Urothelium cell line (cell line): ENCODE measurements at regions not wholly inside any gene's neighbourhood (a gene's known extent, or its start where the extent isn't known, plus 50 kb on each side); places are given as distances from the start of the nearest gene placed in this dataset.
"Not testable (repeated sequence)": the region's sequence is repeated elsewhere in the genome, so short reads cannot be mapped to it uniquely, and the experiment has no call there.

ENCODE experiments used
- DNase-seq: peaks from one replicate; pipeline ENCODE4 v3.0.0; 2011; ENCODE audit warnings: low spot score, mixed read lengths
- FAIRE-seq: peaks from 2 replicates; lab custom pipeline; 2011; peaks lifted over from hg19 to GRCh38; lab: Jason Lieb, UNC

GRCh38 chr13:78160793-78161192 is 242.2 kb upstream of the EDNRB start:
- FAIRE-seq = no peak
- peak; percentile 32 for DNase-seq

- no peak for DNase-seq
- no peak for FAIRE-seq
Measured at GRCh38 chr13:78152415-78152814, 233.8 kb upstream of the EDNRB start.

GRCh38 chr13:78147905-78148304 is 229.3 kb upstream of the EDNRB start:
- FAIRE-seq (no peak), DNase-seq (peak; percentile 17)

- FAIRE-seq (no peak), DNase-seq (no peak)
Measured at GRCh38 chr13:78145276-78145675, 226.6 kb upstream of the EDNRB start.

GRCh38 chr13:78139765-78140164 is 221.1 kb upstream of the EDNRB start:
- FAIRE-seq = no peak
- DNase-seq = no peak

- no peak for FAIRE-seq
- no peak for DNase-seq
Measured at GRCh38 chr13:78138756-78139155, 220.1 kb upstream of the EDNRB start.

GRCh38 chr13:78137404-78138142 is 218.9 kb upstream of the EDNRB start:
- DNase-seq (peak; percentile 32), FAIRE-seq (no peak)

GRCh38 chr13:78136966-78137365 is 218.3 kb upstream of the EDNRB start:
- DNase-seq = no peak

GRCh38 chr13:78133511-78133910 is 214.9 kb upstream of the EDNRB start:
- DNase-seq (no peak), FAIRE-seq (no peak)

More at GRCh38 chr13:78136966-78137365, 218.3 kb upstream of the EDNRB start:
- FAIRE-seq = no peak

- DNase-seq = no peak
Measured at GRCh38 chr13:78131811-78132210, 213.2 kb upstream of the EDNRB start.

GRCh38 chr13:78131346-78131745 is 212.7 kb upstream of the EDNRB start:
- FAIRE-seq = no peak

More at GRCh38 chr13:78131811-78132210, 213.2 kb upstream of the EDNRB start:
- no peak for FAIRE-seq

GRCh38 chr13:78129823-78130222 is 211.2 kb upstream of the EDNRB start:
- FAIRE-seq (no peak), DNase-seq (no peak)

More at GRCh38 chr13:78131346-78131745, 212.7 kb upstream of the EDNRB start:
- no peak for DNase-seq

GRCh38 chr13:78129359-78129758 is 210.7 kb upstream of the EDNRB start:
- no peak for DNase-seq
- no peak for FAIRE-seq

GRCh38 chr13:78121459-78122348 is 203.1 kb upstream of the EDNRB start:
- FAIRE-seq = no peak
- peak; percentile 19 for DNase-seq

GRCh38 chr13:78121001-78121400 is 202.4 kb upstream of the EDNRB start:
- no peak for FAIRE-seq

GRCh38 chr13:78120144-78120543 is 201.5 kb upstream of the EDNRB start:
- not testable (repeated sequence) for FAIRE-seq, DNase-seq

More at GRCh38 chr13:78121001-78121400, 202.4 kb upstream of the EDNRB start:
- no peak for DNase-seq

- not testable (repeated sequence) for FAIRE-seq, DNase-seq
Measured at GRCh38 chr13:78117070-78117469, 198.4 kb upstream of the EDNRB start.

- FAIRE-seq (no peak), DNase-seq (no peak)
Measured at GRCh38 chr13:78105656-78106055, 187.0 kb upstream of the EDNRB start.

GRCh38 chr13:78103936-78104335 is 185.3 kb upstream of the EDNRB start:
- FAIRE-seq (no peak), DNase-seq (no peak)

GRCh38 chr13:78102741-78103140 is 184.1 kb upstream of the EDNRB start:
- no peak for DNase-seq
- FAIRE-seq = no peak

GRCh38 chr13:78102121-78102677 is 183.6 kb upstream of the EDNRB start:
- FAIRE-seq = no peak
- no peak for DNase-seq
